DMS53 treated with DMSO at 0.1 percent for 48 hours (cell line): ENCODE measurements at regions not wholly inside any gene's neighbourhood (a gene's known extent, or its start where the extent isn't known, plus 50 kb on each side); places are given as distances from the start of the nearest gene placed in this dataset.

Experiments
- DNase-seq: peaks from one replicate; lab custom pipeline; 2025; ENCODE audit not compliant: unreplicated experiment; lab: John Stamatoyannopoulos, UW

DNA sequence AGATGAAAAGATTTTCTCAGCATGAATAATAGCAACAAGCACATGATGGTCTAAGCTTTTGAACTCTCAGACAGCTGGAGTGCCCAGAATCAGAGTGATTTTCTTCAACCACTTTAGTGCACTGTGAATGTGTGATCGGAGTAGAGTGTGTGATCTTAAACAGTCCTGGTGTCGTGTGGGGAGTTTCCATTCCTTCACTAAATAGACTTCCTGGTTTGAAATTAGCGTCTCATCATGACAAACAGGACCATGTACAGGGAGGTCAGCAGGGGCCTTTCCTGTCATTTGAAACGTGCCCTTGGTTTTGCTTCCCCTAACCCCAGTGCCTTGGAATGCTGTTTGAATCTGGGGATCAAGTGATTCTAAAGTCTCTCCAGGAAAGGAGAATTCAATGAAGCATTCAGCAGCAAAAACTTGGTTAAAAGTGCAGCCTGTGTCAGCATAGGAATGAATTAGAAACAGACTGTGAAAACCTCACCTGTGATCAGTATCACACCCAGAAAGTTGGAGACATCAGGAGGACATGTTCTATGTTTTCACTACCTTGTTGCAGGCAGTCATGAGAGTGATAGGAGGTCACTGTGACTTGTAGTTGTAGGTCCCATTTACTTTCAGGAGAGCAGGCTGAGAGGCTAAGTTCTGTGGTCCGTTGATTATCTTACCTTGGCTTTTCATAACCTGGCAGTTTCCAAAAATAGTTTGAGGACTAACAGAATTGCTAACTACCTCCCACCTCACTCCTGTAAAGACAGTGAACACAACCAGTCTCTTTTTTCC lies 400.3 kb downstream of the MTX2 start:
- no peak for DNase-seq

- DNase-seq, result no peak
These were observed 406.2 kb downstream of the MTX2 start for GRCh38 chr2:176675271-176675949.

DNA sequence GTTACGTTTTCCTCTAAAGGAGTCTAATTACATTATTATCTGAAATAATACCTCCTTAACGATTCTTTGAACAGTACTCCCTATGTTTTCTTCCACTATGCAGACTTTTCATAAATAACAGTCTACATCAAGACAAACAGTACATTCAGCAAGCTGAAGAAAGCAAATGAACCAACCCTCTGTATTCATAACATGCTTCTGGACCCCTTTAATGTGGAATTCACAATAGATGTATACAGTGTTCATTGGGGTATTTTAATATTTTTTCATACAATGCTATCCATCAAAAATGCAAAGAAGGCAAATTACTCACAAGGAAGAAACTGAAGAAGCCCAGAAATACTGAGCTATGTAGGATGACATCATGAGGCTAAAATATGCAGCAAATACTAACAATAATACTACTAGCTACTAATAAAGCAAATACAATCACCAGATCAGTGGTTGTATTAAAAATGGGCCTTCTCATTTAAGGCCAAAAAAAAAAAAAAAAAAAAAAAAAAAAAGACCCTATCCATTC lies 408.6 kb downstream of the MTX2 start:
- DNase-seq, result no peak

GRCh38 chr2:176678571-176678970 lies 409.3 kb downstream of the MTX2 start:
- no peak for DNase-seq

- no peak for DNase-seq
These were observed 409.9 kb downstream of the MTX2 start for GRCh38 chr2:176679061-176679669.

DNA sequence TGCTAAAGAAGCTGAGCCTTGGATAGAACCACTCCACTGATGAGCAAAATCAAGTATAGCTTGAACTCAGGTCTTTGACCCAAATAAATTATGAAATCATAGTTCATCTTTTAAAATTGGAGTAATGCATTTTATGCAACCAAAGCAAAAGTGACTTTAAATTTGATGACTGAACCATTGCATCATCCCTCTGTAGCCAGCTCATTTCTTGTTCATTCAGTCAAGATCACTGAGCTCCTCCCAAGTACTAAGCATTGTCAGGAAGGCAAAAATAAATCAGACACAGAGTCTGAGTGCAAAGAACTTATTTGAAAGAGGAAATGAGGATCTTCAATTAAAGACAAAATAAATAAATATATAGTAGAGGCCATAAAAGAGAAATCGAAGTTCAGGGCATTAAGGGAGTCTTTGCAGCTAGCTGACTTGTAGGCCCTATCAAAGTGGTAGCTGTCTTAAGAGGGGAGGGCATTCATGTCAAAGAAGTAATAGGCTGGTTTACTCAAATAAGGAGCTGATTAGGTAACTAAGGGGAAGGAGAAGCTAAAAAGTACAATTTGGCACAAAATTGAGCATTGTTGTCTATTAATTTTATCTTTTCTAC lies 411.8 kb downstream of the MTX2 start:
- no peak for DNase-seq

DNA sequence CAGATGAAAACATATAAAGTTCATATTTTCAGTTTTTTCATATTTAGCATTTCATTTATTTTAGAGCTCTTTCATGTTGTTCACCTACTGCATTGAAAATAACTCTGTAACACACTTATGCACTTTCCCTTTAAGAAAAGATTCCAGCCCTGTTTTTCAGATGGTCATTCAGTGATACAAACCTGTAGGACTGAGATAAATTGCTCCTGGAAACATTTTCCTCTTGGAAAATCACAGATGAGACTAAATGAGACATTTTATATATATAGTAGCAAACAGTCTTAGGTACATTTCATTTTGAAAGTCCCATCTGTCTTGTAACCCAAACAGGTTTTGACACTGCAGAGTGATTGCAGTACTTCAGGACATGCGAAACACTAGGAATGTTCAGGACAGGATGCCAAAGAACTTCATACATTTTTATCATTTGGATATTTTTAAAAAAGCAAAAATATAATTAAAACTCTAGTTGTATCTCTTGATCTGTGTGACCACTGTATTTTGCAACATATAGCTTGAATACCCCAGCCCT lies 412.4 kb downstream of the MTX2 start:
- DNase-seq, result no peak

- no peak for DNase-seq
These were observed 413.0 kb downstream of the MTX2 start for GRCh38 chr2:176682278-176682677.

- no peak for DNase-seq
These were observed 414.4 kb downstream of the MTX2 start for GRCh38 chr2:176683618-176684111.

DNA sequence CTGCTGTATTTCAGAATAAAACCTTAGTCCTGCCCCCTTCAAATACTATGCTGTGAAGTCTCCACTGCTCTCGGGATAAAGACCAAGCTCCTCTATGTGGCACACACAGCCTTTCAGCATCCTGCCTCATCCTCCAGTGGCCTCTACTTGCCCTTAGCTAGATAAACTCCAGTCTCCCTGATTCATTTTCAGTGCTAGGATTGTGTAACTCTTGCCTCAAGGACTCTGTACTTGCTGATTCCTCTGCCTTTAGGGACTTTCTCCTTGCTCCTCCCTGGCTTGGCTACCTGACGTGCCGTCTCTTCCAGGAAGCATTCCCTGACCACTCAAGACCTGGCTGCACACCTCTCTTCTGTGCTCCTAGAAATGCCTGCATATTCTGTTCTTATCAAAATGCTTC lies 416.7 kb downstream of the MTX2 start:
- no peak for DNase-seq

GRCh38 chr2:176686328-176686727 lies 417.1 kb downstream of the MTX2 start:
- DNase-seq, result no peak

DNA sequence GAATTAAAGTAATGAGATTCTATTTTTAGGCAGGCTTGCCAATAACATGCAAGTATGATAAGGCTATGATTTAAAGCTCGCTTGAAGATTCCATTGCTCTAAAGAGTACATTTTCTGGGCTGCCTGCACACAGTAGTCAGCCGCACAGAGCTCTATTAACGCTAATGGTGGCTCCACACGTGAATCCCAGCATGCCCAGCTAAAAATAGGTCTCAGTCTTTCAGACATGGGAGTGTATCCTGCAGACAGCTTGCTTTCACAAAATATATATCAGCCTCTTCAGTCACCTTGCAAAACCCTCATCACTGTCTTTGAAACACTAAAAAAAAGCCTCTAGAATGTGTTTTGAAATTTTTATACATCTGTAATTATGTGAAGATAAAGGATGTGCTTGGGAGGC lies 418.1 kb downstream of the MTX2 start:
- DNase-seq, result no peak

DNA sequence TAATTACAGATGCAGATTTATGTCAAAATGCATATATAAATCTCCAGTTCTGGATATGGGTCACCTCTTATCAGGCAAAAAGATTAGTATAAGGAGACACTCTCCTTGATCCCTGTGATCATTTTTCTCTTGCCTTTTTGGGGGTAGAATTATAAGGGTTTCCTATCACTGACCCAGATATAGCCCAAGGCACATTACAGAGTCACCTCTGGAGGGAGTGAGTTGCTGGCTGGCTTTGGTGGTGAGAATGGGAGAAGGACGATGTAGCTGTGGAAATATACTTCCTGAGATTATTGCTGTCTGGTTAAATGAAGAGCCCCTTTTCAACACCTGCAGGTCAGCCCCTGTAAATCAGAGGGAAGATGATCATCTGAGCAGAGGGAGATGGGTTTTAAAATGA lies 418.7 kb downstream of the MTX2 start:
- DNase-seq, result no peak

DNA sequence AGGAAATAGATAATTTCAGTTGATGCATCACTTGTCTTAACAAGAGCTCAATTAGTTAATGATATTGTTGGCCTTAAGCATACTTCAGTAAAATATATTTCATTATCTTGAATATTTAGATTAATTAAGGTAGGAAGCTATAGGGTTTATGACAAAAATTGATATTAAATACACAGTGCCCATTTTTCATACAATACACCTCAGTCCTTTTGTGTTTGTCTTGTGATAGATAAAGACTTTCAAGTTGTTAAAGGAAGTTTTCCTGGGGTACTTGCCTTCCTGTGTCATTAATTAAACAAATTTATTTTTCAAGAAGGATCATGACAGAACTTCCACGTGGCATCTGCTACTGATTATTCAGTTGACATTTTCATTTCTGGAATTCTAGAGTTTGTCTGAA lies 420.5 kb downstream of the MTX2 start:
- no peak for DNase-seq

DNA sequence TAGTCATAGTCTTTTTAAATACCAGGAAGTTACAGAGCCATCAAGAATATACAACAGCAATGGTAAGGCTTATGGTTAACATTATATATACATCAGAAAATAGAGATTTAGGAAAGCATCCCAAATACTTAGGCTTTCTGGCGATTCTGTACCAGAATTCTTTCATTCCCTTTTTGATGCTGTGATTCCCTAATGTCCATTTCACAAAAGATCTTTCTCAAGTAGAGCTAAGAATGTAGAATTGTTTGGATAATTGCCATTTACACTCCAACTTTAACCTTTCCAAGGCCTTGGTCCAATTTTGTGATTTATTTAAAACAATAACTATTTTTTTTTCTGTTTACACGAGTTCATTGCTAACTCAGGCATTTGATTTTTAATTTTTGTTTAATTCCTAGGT lies 422.2 kb downstream of the MTX2 start:
- no peak for DNase-seq

- no peak for DNase-seq
These were observed 423.3 kb downstream of the MTX2 start for GRCh38 chr2:176692533-176692932.

- no peak for DNase-seq
These were observed 429.9 kb downstream of the MTX2 start for GRCh38 chr2:176699098-176699497.

- no peak for DNase-seq
These were observed 430.4 kb downstream of the MTX2 start for GRCh38 chr2:176699644-176700043.

- DNase-seq, result no peak
These were observed 432.9 kb downstream of the MTX2 start for GRCh38 chr2:176702131-176702530.

DNA sequence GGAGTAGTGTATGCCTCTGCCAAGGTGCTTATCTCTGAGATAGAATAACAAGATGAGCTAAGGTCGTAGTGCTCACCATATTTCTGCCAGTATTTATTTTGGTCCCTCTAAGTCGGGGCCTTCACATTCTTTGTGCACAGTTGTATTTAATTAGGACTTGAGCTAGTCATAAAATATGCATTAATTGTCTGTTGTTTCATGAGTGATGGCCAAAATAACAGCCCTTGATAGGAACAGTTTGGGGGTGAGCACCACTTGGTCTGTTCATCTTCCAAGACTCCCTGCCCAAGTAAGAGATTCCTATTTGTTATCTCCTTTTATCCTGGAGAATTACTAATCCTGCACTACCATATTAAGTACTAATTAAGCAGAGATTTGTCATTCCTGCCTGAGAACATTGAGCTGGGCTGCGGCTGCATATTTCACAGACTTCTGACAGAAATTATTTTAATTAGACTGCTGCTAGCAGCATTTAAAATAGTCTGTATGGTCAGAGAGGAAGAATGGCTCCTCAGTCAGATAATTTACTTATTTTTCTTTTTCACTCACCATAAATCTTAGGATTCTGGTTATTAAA lies 435.1 kb downstream of the MTX2 start:
- no peak for DNase-seq
